Liver (tissue), 3 donors: ENCODE measurements at regions not wholly inside any gene's neighbourhood (a gene's known extent, or its start where the extent isn't known, plus 50 kb on each side); places are given as distances from the start of the nearest gene placed in this dataset.

Source experiments
- CTCF ChIP-seq: fragments of 150-350 bp; IDR thresholded peaks from 2 replicates; pipeline ENCODE4 v1.5.1; 2017; ENCODE audit warnings: improper control_type of control experiment, low read depth, low read length; ENCODE audit not compliant: missing input control
- FOXA1 ChIP-seq: IDR thresholded peaks from 2 replicates; pipeline ENCODE4 v1.6.1; 2016; ENCODE audit warnings: antibody characterized with exemption
- GABPA ChIP-seq, 2 donors: IDR thresholded peaks in 1 of 2; conservative IDR thresholded peaks in 1 of 2; 2 replicates each; pipeline ENCODE4 v1.6.1; 2016; ENCODE audit warnings: antibody characterized with exemption in 2 of 2, mild to moderate bottlenecking in 1 of 2, moderate library complexity in 1 of 2
- RAD21 ChIP-seq, 2 donors: IDR thresholded peaks; 2 replicates each; pipeline ENCODE4 v1.6.1; 2016; ENCODE audit warnings: antibody characterized with exemption in 2 of 2, mild to moderate bottlenecking in 2 of 2
- REST ChIP-seq: IDR thresholded peaks from 2 replicates; pipeline ENCODE4 v1.6.1; 2016; ENCODE audit warnings: antibody characterized with exemption, mild to moderate bottlenecking
- RXRA ChIP-seq, 2 donors: IDR thresholded peaks; 2 replicates each; pipeline ENCODE4 v1.6.1; 2017 to 2018; ENCODE audit warnings: antibody characterized with exemption in 2 of 2, mild to moderate bottlenecking in 1 of 2
- SP1 ChIP-seq: IDR thresholded peaks from 2 replicates; pipeline ENCODE4 v1.6.1; 2018; ENCODE audit warnings: antibody characterized with exemption, mild to moderate bottlenecking
- YY1 ChIP-seq: IDR thresholded peaks from 2 replicates; pipeline ENCODE4 v1.6.1; 2016; ENCODE audit warnings: antibody characterized with exemption, mild to moderate bottlenecking
- TF ChIP-seq, protein P1 (sequence below): IDR thresholded peaks from 2 replicates; pipeline ENCODE4 v1.6.1; 2016; ENCODE audit warnings: antibody characterized with exemption
- TF ChIP-seq, protein P2 (sequence below): IDR thresholded peaks from 2 replicates; pipeline ENCODE4 v1.6.1; 2016; ENCODE audit warnings: antibody characterized with exemption
- donor health status: healthy.
- donor health status: healthy.

DNA sequence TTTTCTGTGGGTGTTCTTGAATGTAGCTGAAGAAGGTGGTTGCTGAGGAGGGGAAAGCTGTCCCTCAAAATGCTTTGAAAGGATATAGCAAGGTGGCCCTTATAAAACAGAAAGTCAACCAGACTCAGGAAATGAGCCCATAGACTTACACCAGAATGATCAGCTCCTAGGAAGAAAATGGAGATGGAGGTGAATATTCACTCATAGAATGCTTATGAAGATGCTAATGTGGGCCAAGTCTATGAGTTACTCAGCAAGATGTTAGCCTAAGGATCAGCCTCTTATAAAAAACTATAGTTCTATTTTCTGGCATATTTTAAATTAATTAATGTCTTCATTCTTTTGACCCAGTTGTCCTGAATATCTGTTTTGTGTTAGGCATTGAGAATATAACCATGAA, 1054.0 kb downstream of the AGBL1 start:
- TF ChIP-seq SP1: no peak
- no peak for TF ChIP-seq RAD21 (IDR thresholded peaks at IDR 0.05)
- TF ChIP-seq RXRA (IDR thresholded peaks at IDR 0.05): no peak
- TF ChIP-seq CTCF: no peak
- TF ChIP-seq, protein P1, sequence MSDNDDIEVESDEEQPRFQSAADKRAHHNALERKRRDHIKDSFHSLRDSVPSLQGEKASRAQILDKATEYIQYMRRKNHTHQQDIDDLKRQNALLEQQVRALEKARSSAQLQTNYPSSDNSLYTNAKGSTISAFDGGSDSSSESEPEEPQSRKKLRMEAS: no peak
- TF ChIP-seq REST: no peak
- no peak for TF ChIP-seq GABPA (IDR thresholded peaks at IDR 0.05 in 1 of 2, conservative IDR thresholded peaks at IDR 0.05 in 1 of 2)
- TF ChIP-seq, protein P2, sequence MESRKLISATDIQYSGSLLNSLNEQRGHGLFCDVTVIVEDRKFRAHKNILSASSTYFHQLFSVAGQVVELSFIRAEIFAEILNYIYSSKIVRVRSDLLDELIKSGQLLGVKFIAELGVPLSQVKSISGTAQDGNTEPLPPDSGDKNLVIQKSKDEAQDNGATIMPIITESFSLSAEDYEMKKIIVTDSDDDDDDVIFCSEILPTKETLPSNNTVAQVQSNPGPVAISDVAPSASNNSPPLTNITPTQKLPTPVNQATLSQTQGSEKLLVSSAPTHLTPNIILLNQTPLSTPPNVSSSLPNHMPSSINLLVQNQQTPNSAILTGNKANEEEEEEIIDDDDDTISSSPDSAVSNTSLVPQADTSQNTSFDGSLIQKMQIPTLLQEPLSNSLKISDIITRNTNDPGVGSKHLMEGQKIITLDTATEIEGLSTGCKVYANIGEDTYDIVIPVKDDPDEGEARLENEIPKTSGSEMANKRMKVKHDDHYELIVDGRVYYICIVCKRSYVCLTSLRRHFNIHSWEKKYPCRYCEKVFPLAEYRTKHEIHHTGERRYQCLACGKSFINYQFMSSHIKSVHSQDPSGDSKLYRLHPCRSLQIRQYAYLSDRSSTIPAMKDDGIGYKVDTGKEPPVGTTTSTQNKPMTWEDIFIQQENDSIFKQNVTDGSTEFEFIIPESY: no peak
- no peak for TF ChIP-seq FOXA1
- TF ChIP-seq YY1: no peak
